SK-N-SH treated with all-trans-retinoic acid at 6 μM for 48 hours (cell line): ENCODE measurements at regions not wholly inside any gene's neighbourhood (a gene's known extent, or its start where the extent isn't known, plus 50 kb on each side); places are given as distances from the start of the nearest gene placed in this dataset.

Experiments
- ATAC-seq: fragments of 200-7000 bp; cut with Tn5 transposase; 3 replicates; pipeline ENCODE4 v1.9.1; 2020; ENCODE audit warnings: mild to moderate bottlenecking, moderate library complexity
- ARNTL ChIP-seq: fragments of 450-650 bp; formaldehyde crosslinking; IDR thresholded peaks from 2 replicates; pipeline ENCODE4 v1.5.0; 2020; ENCODE audit warnings: low read depth, mild to moderate bottlenecking, moderate library complexity, borderline replicate concordance
- BACH2 ChIP-seq: fragments of 250-450 bp; sonication (Bioruptor Pico); IDR thresholded peaks from 2 replicates; pipeline ENCODE4 v1.9.0; 2021; ENCODE audit warnings: mild to moderate bottlenecking, borderline replicate concordance
- CREB5 ChIP-seq: fragments of 250-450 bp; sonication (Bioruptor Pico); IDR thresholded peaks from 2 replicates; pipeline ENCODE4 v1.5.1; 2020; ENCODE audit warnings: low read depth, mild to moderate bottlenecking, moderate library complexity
- CSDC2 ChIP-seq: fragments of 250-450 bp; sonication (Bioruptor Pico); IDR thresholded peaks from 2 replicates; pipeline ENCODE4 v1.5.0; 2020; ENCODE audit warnings: mild to moderate bottlenecking, moderate library complexity
- ESRRG ChIP-seq: fragments of 250-450 bp; sonication (Bioruptor Pico); IDR thresholded peaks from 2 replicates; pipeline ENCODE4 v1.6.1; 2021; ENCODE audit warnings: mild to moderate bottlenecking
- ISL1 ChIP-seq: fragments of 250-450 bp; sonication (Bioruptor Pico); IDR thresholded peaks from 2 replicates; pipeline ENCODE4 v2.1.2; 2022; ENCODE audit warnings: mild to moderate bottlenecking, moderate library complexity
- OSR1 ChIP-seq: fragments of 250-450 bp; sonication (Bioruptor Pico); IDR thresholded peaks from 2 replicates; pipeline ENCODE4 v1.8.0; 2022; ENCODE audit warnings: moderate library complexity, mild to moderate bottlenecking, inconsistent platforms
- PATZ1 ChIP-seq: fragments of 250-450 bp; sonication (Bioruptor Pico); IDR thresholded peaks from 2 replicates; pipeline ENCODE4 v1.8.0; 2020; ENCODE audit warnings: mild to moderate bottlenecking, moderate library complexity, borderline replicate concordance
- PPARA ChIP-seq: fragments of 250-450 bp; sonication (Bioruptor Pico); IDR thresholded peaks from 2 replicates; pipeline ENCODE4 v1.5.0; 2020; ENCODE audit warnings: mild to moderate bottlenecking, borderline replicate concordance
- RARB ChIP-seq: fragments of 250-450 bp; sonication (Bioruptor Pico); IDR thresholded peaks from 2 replicates; pipeline ENCODE4 v1.8.0; 2021; ENCODE audit warnings: mild to moderate bottlenecking, moderate library complexity
- SNAI2 ChIP-seq: fragments of 250-450 bp; sonication (Bioruptor Pico); IDR thresholded peaks from 2 replicates; pipeline ENCODE4 v1.5.0; 2020; ENCODE audit warnings: mild to moderate bottlenecking, moderate library complexity
- TCF4 ChIP-seq: fragments of 250-450 bp; sonication (Bioruptor Pico); IDR thresholded peaks from 2 replicates; pipeline ENCODE4 v1.8.0; 2021; ENCODE audit warnings: mild to moderate bottlenecking, moderate library complexity, borderline replicate concordance
- TOX ChIP-seq: fragments of 250-450 bp; sonication (Bioruptor Pico); IDR thresholded peaks from 2 replicates; pipeline ENCODE4 v1.8.0; 2021; ENCODE audit warnings: mild to moderate bottlenecking, moderate library complexity, borderline replicate concordance
- TSHZ2 ChIP-seq: fragments of 250-450 bp; sonication (Bioruptor Pico); IDR thresholded peaks from 2 replicates; pipeline ENCODE4 v1.5.0; 2020; ENCODE audit warnings: mild to moderate bottlenecking, moderate library complexity
- ZC3H10 ChIP-seq: fragments of 250-450 bp; sonication (Bioruptor Pico); IDR thresholded peaks from 2 replicates; pipeline ENCODE4 v1.5.1; 2021; ENCODE audit warnings: mild to moderate bottlenecking, moderate library complexity
- ZFP3 ChIP-seq: fragments of 250-450 bp; sonication (Bioruptor Pico); IDR thresholded peaks from 2 replicates; pipeline ENCODE4 v1.5.0; 2020; ENCODE audit warnings: mild to moderate bottlenecking, moderate library complexity
- ZFP30 ChIP-seq: fragments of 450-650 bp; formaldehyde crosslinking; IDR thresholded peaks from 2 replicates; pipeline ENCODE4 v1.5.0; 2022; ENCODE audit warnings: mild to moderate bottlenecking, moderate library complexity
- ZNF565 ChIP-seq: fragments of 450-650 bp; formaldehyde crosslinking; conservative IDR thresholded peaks from 2 replicates; pipeline ENCODE4 v1.5.0; 2020; ENCODE audit warnings: low read depth, mild to moderate bottlenecking, moderate library complexity
- ZNF70 ChIP-seq: fragments of 450-650 bp; formaldehyde crosslinking; IDR thresholded peaks from 2 replicates; pipeline ENCODE4 v1.5.0; 2020; ENCODE audit warnings: mild to moderate bottlenecking, moderate library complexity

DNA sequence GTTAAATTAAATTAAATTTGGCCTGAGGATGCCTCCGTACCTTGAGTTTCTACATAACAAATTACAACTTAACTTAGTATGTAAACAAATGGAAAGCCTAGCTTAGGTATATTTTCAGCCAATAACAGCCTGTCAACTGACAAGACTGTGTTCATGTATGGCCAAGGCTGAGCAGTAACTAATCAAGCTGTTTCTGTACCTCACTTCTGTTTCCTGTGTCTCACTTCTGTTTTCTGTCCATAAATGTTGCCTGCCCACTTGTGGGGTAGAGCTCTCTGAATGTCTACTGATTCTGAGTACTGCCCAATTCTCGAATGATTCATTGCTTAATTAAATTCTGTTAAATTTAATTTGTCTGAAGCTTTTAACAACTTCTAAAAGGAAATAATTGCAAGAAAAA, 445.2 kb downstream of the PCDH11X start (continued):
- TF ChIP-seq TSHZ2 (no peak), ZFP30 (CRISPR knock-in tag) (no peak), PATZ1 (no peak), TOX (CRISPR knock-in tag) (no peak)
- TF ChIP-seq, all 23 proteins: peak for 0

- ATAC-seq = no peak
- TF ChIP-seq TCF4 (CRISPR knock-in tag) (no peak), PATZ1 (no peak), ISL1 (no peak), PPARA (CRISPR knock-in tag) (no peak), CREB5 (CRISPR knock-in tag) (no peak), ZNF565 (CRISPR knock-in tag) (no peak), TSHZ2 (no peak)
These were observed 451.5 kb downstream of the PCDH11X start for GRCh38 chrX:92230628-92231027.

DNA sequence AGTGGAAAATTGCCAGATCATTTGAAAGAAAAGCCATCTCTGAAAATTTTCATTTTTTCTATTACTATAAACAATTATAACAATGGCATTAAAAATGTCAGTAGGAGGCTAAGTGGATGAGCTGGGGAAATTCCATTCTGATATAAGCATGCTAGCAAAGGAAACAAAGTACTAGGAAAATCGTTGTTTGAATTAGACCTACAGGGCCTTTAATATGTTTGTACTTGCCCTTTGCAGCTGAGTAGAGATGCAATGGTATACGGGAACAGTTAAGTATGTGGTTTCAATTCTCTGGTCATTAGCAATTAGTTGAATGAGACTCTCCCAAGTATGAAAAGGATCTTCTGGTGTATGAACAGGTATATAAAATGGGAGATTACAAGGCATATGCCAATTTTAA, 452.2 kb downstream of the PCDH11X start:
- no peak for ATAC-seq
- TF ChIP-seq ARNTL (CRISPR knock-in tag) = no peak
- TF ChIP-seq CREB5 (CRISPR knock-in tag) = no peak
- TF ChIP-seq RARB (CRISPR knock-in tag) = no peak
- no peak for TF ChIP-seq ESRRG
- TF ChIP-seq ZC3H10 = no peak
- no peak for TF ChIP-seq ZNF70 (CRISPR knock-in tag)
- TF ChIP-seq BACH2 (CRISPR knock-in tag) = no peak
- TF ChIP-seq OSR1 (CRISPR knock-in tag) = no peak
- no peak for TF ChIP-seq SNAI2
- no peak for TF ChIP-seq ZFP3 (CRISPR knock-in tag)
- no peak for TF ChIP-seq ZFP30 (CRISPR knock-in tag)
- no peak for TF ChIP-seq TOX (CRISPR knock-in tag)
- TF ChIP-seq CSDC2 (CRISPR knock-in tag) = no peak
